ENCODE measurements at regions not wholly inside any gene's neighbourhood (a gene's known extent, or its start where the extent isn't known, plus 50 kb on each side); places are given as distances from the start of the nearest gene placed in this dataset.

DNA sequence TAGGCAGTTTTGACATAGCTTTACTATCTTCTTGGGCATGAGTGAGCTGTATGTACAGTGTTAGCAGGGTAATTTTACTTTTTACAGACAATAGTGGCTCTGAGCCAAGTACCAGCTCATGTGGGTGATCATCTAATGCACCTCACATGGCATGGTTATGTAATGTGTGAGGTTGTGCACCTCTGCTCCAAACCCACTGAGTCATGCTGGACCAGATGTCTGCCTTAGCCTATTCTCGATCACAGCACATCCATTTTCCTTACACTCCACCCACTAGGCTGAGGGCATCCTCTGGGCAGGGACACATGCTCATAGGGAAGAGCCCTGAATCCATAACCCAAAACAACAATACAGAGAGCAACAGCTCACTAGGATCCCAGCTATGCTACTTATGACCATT lies 71.6 kb upstream of the FBXL4 start:
- ChIA-PET CTCF (no interaction called here), POLR2A (no interaction called here)
- Histone ChIP-seq H3K9me2 (no peaks in the 10 kb centered on the region), H3K4me1 (ENCODE audit: control insufficient read depth in 1 of 2, insufficient read depth in 2 of 2, low read depth in 1 of 2, low read length in 1 of 2) (no peaks in the 10 kb centered on the region; a peak in 1 of 4 replicates), H3K4me3 (ENCODE audit: low read depth in 2 of 2, low read length in 1 of 2) (no peak overlapping the region), H3K79me2 (ENCODE audit: insufficient read depth) (no peaks in the 10 kb centered on the region), H3K36me3 (replicated peaks in 1 of 2; ENCODE audit: control insufficient read depth in 1 of 2, insufficient read depth in 2 of 2, low read length in 1 of 2) (no peaks in the 10 kb centered on the region), H3K27ac (ENCODE audit: low read depth in 2 of 2, low read length in 1 of 2) (no peak overlapping the region), H3K4me2 (no peak overlapping the region), H2AFZ (ENCODE audit: low read depth) (no peak overlapping the region), H4K20me1 (ENCODE audit: insufficient read depth) (no peaks in the 10 kb centered on the region), H3K27me3 (ENCODE audit: insufficient read depth) (no peaks in the 10 kb centered on the region), H3F3A (replicated peaks; ENCODE audit: insufficient read depth) (peaks cover under 1% of the 10 kb centered on the region), H3K9ac (no peak overlapping the region), H3K9me3 (no peaks in the 10 kb centered on the region)
- TF ChIP-seq RCOR1 (IDR thresholded peaks at IDR 0.05; ENCODE audit: low read length) (no peak), TCF12 (IDR thresholded peaks at IDR 0.05) (peak; percentile 55; the same call in 1 of the 2 replicates)
- 44% methylated on average over 1 of the region's 1 CpG for WGBS (ENCODE audit: low lambda C conversion rate)
- DNase-seq: no peak

DNA sequence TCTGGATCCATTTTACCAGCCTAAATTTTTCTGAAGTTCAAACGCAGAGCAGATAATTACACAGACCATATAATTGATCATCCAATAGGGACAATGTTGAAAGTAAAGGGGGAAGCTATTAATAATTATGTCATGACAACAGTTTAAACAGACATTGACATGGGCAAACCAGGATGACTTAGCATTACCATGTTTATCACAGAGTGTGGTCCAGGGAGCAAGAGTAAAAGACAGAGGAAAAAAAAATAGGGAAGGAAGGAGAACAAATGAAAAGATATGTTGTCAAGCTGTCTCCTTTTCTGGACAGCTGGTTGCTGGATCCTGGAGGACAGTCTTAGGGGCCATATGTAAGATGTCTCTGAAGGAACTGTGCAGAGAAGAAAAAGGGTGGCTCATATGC lies 69.4 kb upstream of the FBXL4 start:
- Histone ChIP-seq H2AFZ (ENCODE audit: low read depth) (no peak overlapping the region), H3K4me1 (ENCODE audit: control insufficient read depth in 1 of 2, insufficient read depth in 2 of 2, low read depth in 1 of 2, low read length in 1 of 2) (peaks cover 0 to 7% of the 10 kb centered on the region in 2 experiments; a peak in 3 of 4 replicates)
- no peak for DNase-seq

GRCh38 chr6:99016355-99016754 lies 68.6 kb upstream of the FBXL4 start:
- no peaks in the 10 kb centered on the region for H3K79me2 ChIP-seq (ENCODE audit: insufficient read depth)
- no peaks in the 10 kb centered on the region for H4K20me1 ChIP-seq (ENCODE audit: insufficient read depth)
- H3K36me3 ChIP-seq (replicated peaks in 1 of 2; ENCODE audit: control insufficient read depth in 1 of 2, insufficient read depth in 2 of 2, low read length in 1 of 2): no peaks in the 10 kb centered on the region
- no peak overlapping the region for H3K4me3 ChIP-seq (ENCODE audit: low read depth in 2 of 2, low read length in 1 of 2)
- no peaks in the 10 kb centered on the region for H3K27me3 ChIP-seq (ENCODE audit: insufficient read depth)
- H3K9me2 ChIP-seq: no peaks in the 10 kb centered on the region
- ChIA-PET POLR2A (no interaction called here), CTCF (no interaction called here)
- H3F3A ChIP-seq (replicated peaks; ENCODE audit: insufficient read depth): peaks cover 19% of the 10 kb centered on the region
- WGBS (ENCODE audit: low lambda C conversion rate): 100% methylated on average over 1 of the region's 1 CpG
- peaks cover 0 to 7% of the 10 kb centered on the region in 2 experiments; a peak in 3 of 4 replicates for H3K4me1 ChIP-seq (ENCODE audit: control insufficient read depth in 1 of 2, insufficient read depth in 2 of 2, low read depth in 1 of 2, low read length in 1 of 2)
- H3K27ac ChIP-seq (ENCODE audit: low read depth in 2 of 2, low read length in 1 of 2): no peak overlapping the region
- TF ChIP-seq, protein P1, sequence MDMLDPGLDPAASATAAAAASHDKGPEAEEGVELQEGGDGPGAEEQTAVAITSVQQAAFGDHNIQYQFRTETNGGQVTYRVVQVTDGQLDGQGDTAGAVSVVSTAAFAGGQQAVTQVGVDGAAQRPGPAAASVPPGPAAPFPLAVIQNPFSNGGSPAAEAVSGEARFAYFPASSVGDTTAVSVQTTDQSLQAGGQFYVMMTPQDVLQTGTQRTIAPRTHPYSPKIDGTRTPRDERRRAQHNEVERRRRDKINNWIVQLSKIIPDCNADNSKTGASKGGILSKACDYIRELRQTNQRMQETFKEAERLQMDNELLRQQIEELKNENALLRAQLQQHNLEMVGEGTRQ (IDR thresholded peaks at IDR 0.05; ENCODE audit: borderline replicate concordance, low read depth, low read length): no peak
- TF ChIP-seq, protein P2, sequence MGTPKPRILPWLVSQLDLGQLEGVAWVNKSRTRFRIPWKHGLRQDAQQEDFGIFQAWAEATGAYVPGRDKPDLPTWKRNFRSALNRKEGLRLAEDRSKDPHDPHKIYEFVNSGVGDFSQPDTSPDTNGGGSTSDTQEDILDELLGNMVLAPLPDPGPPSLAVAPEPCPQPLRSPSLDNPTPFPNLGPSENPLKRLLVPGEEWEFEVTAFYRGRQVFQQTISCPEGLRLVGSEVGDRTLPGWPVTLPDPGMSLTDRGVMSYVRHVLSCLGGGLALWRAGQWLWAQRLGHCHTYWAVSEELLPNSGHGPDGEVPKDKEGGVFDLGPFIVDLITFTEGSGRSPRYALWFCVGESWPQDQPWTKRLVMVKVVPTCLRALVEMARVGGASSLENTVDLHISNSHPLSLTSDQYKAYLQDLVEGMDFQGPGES (IDR thresholded peaks at IDR 0.05; ENCODE audit: low read depth, low read length): no peak
- TF ChIP-seq GABPA (IDR thresholded peaks at IDR 0.05; ENCODE audit: low read depth): no peak
- no peak for TF ChIP-seq ZBTB33 (IDR thresholded peaks at IDR 0.05; ENCODE audit: borderline replicate concordance, low read depth)
- TF ChIP-seq TAF1 (IDR thresholded peaks at IDR 0.05; ENCODE audit: borderline replicate concordance, low read depth, low read length): no peak
- TF ChIP-seq FOXM1 (IDR thresholded peaks at IDR 0.05; ENCODE audit: low read depth): no peak
- no peak for TF ChIP-seq POLR2AphosphoS5 (IDR thresholded peaks at IDR 0.05; ENCODE audit: low read depth, low read length)
- TF ChIP-seq FOSL2 (IDR thresholded peaks at IDR 0.05; ENCODE audit: borderline replicate concordance, low read depth): no peak
- no peak for TF ChIP-seq ELF1 (IDR thresholded peaks at IDR 0.05)
- DNase-seq: no peak
- no peaks in the 10 kb centered on the region for H3K9me3 ChIP-seq
- H2AFZ ChIP-seq (ENCODE audit: low read depth): no peak overlapping the region
- H3K9ac ChIP-seq: no peak overlapping the region
- no peak overlapping the region for H3K4me2 ChIP-seq

More for the DNA sequence above, 69.4 kb upstream of the FBXL4 start:
- no peaks in the 10 kb centered on the region for H3K27me3 ChIP-seq (ENCODE audit: insufficient read depth)
- no peak overlapping the region for H3K4me3 ChIP-seq (ENCODE audit: low read depth in 2 of 2, low read length in 1 of 2)
- H3K27ac ChIP-seq (ENCODE audit: low read depth in 2 of 2, low read length in 1 of 2): no peak overlapping the region
- no peaks in the 10 kb centered on the region for H3K36me3 ChIP-seq (replicated peaks in 1 of 2; ENCODE audit: control insufficient read depth in 1 of 2, insufficient read depth in 2 of 2, low read length in 1 of 2)
- H3K79me2 ChIP-seq (ENCODE audit: insufficient read depth): no peaks in the 10 kb centered on the region
- no peaks in the 10 kb centered on the region for H3K9me3 ChIP-seq
- H3K4me2 ChIP-seq: no peak overlapping the region
- no peak overlapping the region for H3K9ac ChIP-seq
- H3K9me2 ChIP-seq: no peaks in the 10 kb centered on the region
- no peaks in the 10 kb centered on the region for H4K20me1 ChIP-seq (ENCODE audit: insufficient read depth)
- CTCF ChIA-PET: no interaction called here
- WGBS (ENCODE audit: low lambda C conversion rate): 73% methylated on average over 1 of the region's 1 CpG
- POLR2A ChIA-PET: no interaction called here
- no peak for TF ChIP-seq EP300 (IDR thresholded peaks at IDR 0.05; ENCODE audit: borderline replicate concordance in 1 of 2, low read depth in 1 of 2, low read length in 1 of 2)
- peaks cover 19% of the 10 kb centered on the region for H3F3A ChIP-seq (replicated peaks; ENCODE audit: insufficient read depth)
